ENCODE measurements at regions not wholly inside any gene's neighbourhood (a gene's known extent, or its start where the extent isn't known, plus 50 kb on each side); places are given as distances from the start of the nearest gene placed in this dataset.

GRCh38 chr6:122033564-122034181 lies 365.8 kb upstream of the HSF2 start:
- DNase-seq: no peak
- intact Hi-C loops (cut with DNase I): loop anchor here (2.0 to 10.0 kb wide), 2 partner anchors 151 to 603 kb away; no protein-coding TSS in a partner anchor

- DNase-seq: no peak
- intact Hi-C loops (cut with DNase I): loop anchor here (10.0 kb wide), 1 partner anchor 150 kb away; no protein-coding TSS in a partner anchor
Measured at GRCh38 chr6:122035173-122035572, 364.3 kb upstream of the HSF2 start.

GRCh38 chr6:122040261-122040660 lies 359.2 kb upstream of the HSF2 start:
- no peak for DNase-seq
- intact Hi-C loops (cut with DNase I): no loop called here

GRCh38 chr6:122042380-122042779 lies 357.1 kb upstream of the HSF2 start:
- DNase-seq: no peak
- intact Hi-C loops (cut with DNase I): no loop called here

- intact Hi-C loops (cut with DNase I): no loop called here
Measured at GRCh38 chr6:122042960-122043735, 356.3 kb upstream of the HSF2 start.

GRCh38 chr6:122048570-122048969 lies 350.9 kb upstream of the HSF2 start:
- intact Hi-C loops (cut with DNase I): no loop called here
- no peak for DNase-seq

More at GRCh38 chr6:122042960-122043735, 356.3 kb upstream of the HSF2 start:
- DNase-seq: no peak

GRCh38 chr6:122049341-122049740 lies 350.1 kb upstream of the HSF2 start:
- intact Hi-C loops (cut with DNase I): no loop called here
- peak in 1 of 10 donors; percentile 65 for DNase-seq

GRCh38 chr6:122050242-122050755 lies 349.2 kb upstream of the HSF2 start:
- intact Hi-C loops (cut with DNase I): no loop called here
- no peak for DNase-seq

- no peak for DNase-seq
- intact Hi-C loops (cut with DNase I): no loop called here
Measured at GRCh38 chr6:122052346-122052900, 347.0 kb upstream of the HSF2 start.

GRCh38 chr6:122059918-122060317 lies 339.5 kb upstream of the HSF2 start:
- DNase-seq: no peak
- intact Hi-C loops (cut with DNase I): no loop called here

GRCh38 chr6:122061855-122062254 lies 337.6 kb upstream of the HSF2 start:
- intact Hi-C loops (cut with DNase I): no loop called here
- no peak for DNase-seq

- intact Hi-C loops (cut with DNase I): no loop called here
- DNase-seq: no peak
Measured at GRCh38 chr6:122063076-122063475, 336.4 kb upstream of the HSF2 start.

- intact Hi-C loops (cut with DNase I): no loop called here
- no peak for DNase-seq
Measured at GRCh38 chr6:122063761-122064160, 335.7 kb upstream of the HSF2 start.

- no peak for DNase-seq
- intact Hi-C loops (cut with DNase I): no loop called here
Measured at GRCh38 chr6:122066200-122066599, 333.3 kb upstream of the HSF2 start.

GRCh38 chr6:122068291-122068769 lies 331.1 kb upstream of the HSF2 start:
- no peak for DNase-seq

GRCh38 chr6:122069932-122070331 lies 329.5 kb upstream of the HSF2 start:
- no peak for DNase-seq
- intact Hi-C loops (cut with DNase I): no loop called here

More at GRCh38 chr6:122068291-122068769, 331.1 kb upstream of the HSF2 start:
- intact Hi-C loops (cut with DNase I): no loop called here

GRCh38 chr6:122072014-122072647 lies 327.3 kb upstream of the HSF2 start:
- intact Hi-C loops (cut with DNase I): no loop called here
- DNase-seq: no peak

- intact Hi-C loops (cut with DNase I): no loop called here
- no peak for DNase-seq
Measured at GRCh38 chr6:122075084-122075838, 324.2 kb upstream of the HSF2 start.

GRCh38 chr6:122075917-122076316 lies 323.5 kb upstream of the HSF2 start:
- DNase-seq: no peak
- intact Hi-C loops (cut with DNase I): no loop called here

- intact Hi-C loops (cut with DNase I): no loop called here
- DNase-seq: no peak
Measured at GRCh38 chr6:122077603-122078002, 321.8 kb upstream of the HSF2 start.

Data from posterior cingulate gyrus (tissue), 11 donors.